Keratinocyte (primary cell): ENCODE measurements at regions not wholly inside any gene's neighbourhood (a gene's known extent, or its start where the extent isn't known, plus 50 kb on each side); places are given as distances from the start of the nearest gene placed in this dataset.

Experiments
- DNase-seq: peaks from one replicate; pipeline ENCODE4 v3.0.0-alpha.2; 2011; ENCODE audit warnings: low read depth, missing footprints, low spot score
- FAIRE-seq: peaks from 2 replicates; lab custom pipeline; 2011; peaks lifted over from hg19 to GRCh38; lab: Jason Lieb, UNC
- H2AFZ ChIP-seq: 2 replicates; pipeline ENCODE4 v1.6.0; 2012; ENCODE audit warnings: low read length, control low read depth, inconsistent platforms; ENCODE audit not compliant: control insufficient read depth
- H3K27ac ChIP-seq: 2 replicates; pipeline ENCODE4 v1.5.1; 2011; ENCODE audit warnings: low read length; ENCODE audit not compliant: control insufficient read depth, insufficient read depth
- H3K27me3 ChIP-seq: 3 replicates; pipeline ENCODE4 v1.6.0; 2011; ENCODE audit warnings: low read length; ENCODE audit not compliant: control insufficient read depth, insufficient read depth; ENCODE audit errors: extremely low read depth
- H3K36me3 ChIP-seq, 2 experiments: 2 replicates in 1 of 2; 3 replicates in 1 of 2; pipeline ENCODE4 v1.5.1; 2011; ENCODE audit warnings: low read length in 2 of 2, mild to moderate bottlenecking in 1 of 2; ENCODE audit not compliant: control insufficient read depth in 2 of 2, insufficient read depth in 2 of 2; ENCODE audit errors: extremely low read depth in 1 of 2
- H3K4me1 ChIP-seq: 3 replicates; pipeline ENCODE4 v1.5.1; 2011; ENCODE audit warnings: low read length; ENCODE audit not compliant: control insufficient read depth, insufficient read depth; ENCODE audit errors: extremely low read depth
- H3K4me2 ChIP-seq: 3 replicates; pipeline ENCODE4 v1.6.0; 2011; ENCODE audit warnings: low read depth, low read length; ENCODE audit not compliant: control insufficient read depth, insufficient read depth; ENCODE audit errors: extremely low read depth
- H3K4me3 ChIP-seq, 3 experiments: fragments of 200-600 bp in 1 of 3; sonication (generic) in 1 of 3; 2 replicates in 2 of 3; 3 replicates in 1 of 3; pipeline ENCODE4 v1.5.1; 2011 to 2016; ENCODE audit warnings: low read length in 3 of 3, mild to moderate bottlenecking in 3 of 3, control low read depth in 2 of 3, inconsistent platforms in 1 of 3, low read depth in 1 of 3, mixed read lengths in 1 of 3, mixed run types in 1 of 3, moderate library complexity in 1 of 3; ENCODE audit not compliant: control insufficient read depth in 2 of 3, insufficient read depth in 2 of 3; ENCODE audit errors: extremely low read depth in 1 of 3
- H3K79me2 ChIP-seq: 2 replicates; pipeline ENCODE4 v1.6.0; 2012; ENCODE audit warnings: low read length; ENCODE audit not compliant: control insufficient read depth, insufficient read depth
- H3K9ac ChIP-seq: 3 replicates; pipeline ENCODE4 v1.6.0; 2011; ENCODE audit warnings: low read length; ENCODE audit not compliant: control insufficient read depth, insufficient read depth; ENCODE audit errors: extremely low read depth
- H3K9me1 ChIP-seq: 3 replicates; pipeline ENCODE4 v1.6.0; 2011; ENCODE audit warnings: low read length; ENCODE audit not compliant: control insufficient read depth, insufficient read depth; ENCODE audit errors: extremely low read depth
- H3K9me3 ChIP-seq: 2 replicates; pipeline ENCODE4 v1.5.1; 2012; ENCODE audit warnings: low read depth, low read length; ENCODE audit not compliant: control insufficient read depth
- H4K20me1 ChIP-seq: 3 replicates; pipeline ENCODE4 v1.6.0; 2011; ENCODE audit warnings: low read length; ENCODE audit not compliant: control insufficient read depth, insufficient read depth; ENCODE audit errors: extremely low read depth
- EZH2 ChIP-seq: IDR thresholded peaks from one replicate; pipeline ENCODE4 v1.6.1; 2012; ENCODE audit warnings: inconsistent platforms, mild to moderate bottlenecking, low read length, moderate library complexity
- dilution Hi-C: fragments of 300-500 bp; cut with MboI; formaldehyde crosslinking; loops from one replicate; pipeline ENCODE4 v1.7.0; 2020; ENCODE audit warnings: low sequenced_read_pairs; ENCODE audit not compliant: extremely low pct_ligation_motif_present
- TF ChIP-seq, protein P1 (sequence below), 3 experiments: IDR thresholded peaks in 1 of 3; conservative IDR thresholded peaks in 1 of 3; optimal IDR thresholded peaks in 1 of 3; 2 replicates in 2 of 3; 3 replicates in 1 of 3; pipeline versions ENCODE3 to v1.5.1; 2011; ENCODE audit warnings: low read length in 3 of 3, mild to moderate bottlenecking in 3 of 3, moderate library complexity in 2 of 3, control low read depth in 1 of 3, inconsistent platforms in 1 of 3; ENCODE audit not compliant: insufficient read depth in 2 of 3; ENCODE audit errors: extremely low read depth in 1 of 3

DNA sequence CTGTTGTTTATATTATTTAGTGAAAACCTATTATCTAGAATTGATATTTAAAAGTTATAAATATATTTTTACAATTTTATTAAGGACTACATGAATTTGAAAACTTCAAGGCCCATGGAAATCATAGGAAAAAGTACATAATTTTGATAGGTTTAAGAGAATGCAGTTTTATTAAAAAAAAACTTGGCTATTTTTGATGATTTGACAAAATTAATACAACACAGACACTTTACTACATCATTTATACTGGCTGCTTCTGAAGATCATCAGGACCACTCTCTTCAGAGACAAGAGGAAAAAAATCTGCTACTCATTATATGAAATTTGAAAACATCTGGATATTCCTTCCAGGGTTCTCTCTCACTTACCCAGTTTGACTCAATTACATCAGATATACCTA lies 637.7 kb downstream of the BCKDHB start:
- dilution Hi-C loops = no loop called here

DNA sequence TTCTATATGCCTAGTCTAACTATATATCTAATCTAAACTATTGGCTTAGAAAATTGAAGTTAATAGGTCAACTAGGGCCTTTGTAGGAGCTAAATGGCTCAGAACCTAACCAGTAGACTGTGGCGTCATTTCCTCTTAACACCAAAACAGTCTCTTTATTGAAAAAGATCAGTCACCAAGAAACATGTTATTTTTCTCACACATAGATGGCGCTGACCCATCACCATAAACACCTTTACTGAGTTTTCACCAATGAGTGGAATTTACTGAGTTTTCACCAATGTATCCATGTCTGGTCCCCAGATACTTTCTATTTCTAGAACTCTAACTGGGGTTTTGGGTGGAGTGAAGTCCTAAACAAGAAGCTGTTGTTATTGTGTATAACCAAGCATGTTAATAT lies 636.0 kb downstream of the BCKDHB start:
- Histone ChIP-seq H3K79me2 (no peaks in the 10 kb centered on the region), H3K27ac (no peak overlapping the region), H3K4me3 (no peak overlapping the region), H2AFZ (no peak overlapping the region), H3K27me3 (no peaks in the 10 kb centered on the region), H3K36me3 (no peaks in the 10 kb centered on the region), H4K20me1 (no peaks in the 10 kb centered on the region), H3K9me1 (no peaks in the 10 kb centered on the region), H3K4me1 (no peaks in the 10 kb centered on the region), H3K9ac (no peak overlapping the region), H3K9me3 (no peaks in the 10 kb centered on the region), H3K4me2 (no peak overlapping the region)
- dilution Hi-C loops = no loop called here
- TF ChIP-seq, protein P1, sequence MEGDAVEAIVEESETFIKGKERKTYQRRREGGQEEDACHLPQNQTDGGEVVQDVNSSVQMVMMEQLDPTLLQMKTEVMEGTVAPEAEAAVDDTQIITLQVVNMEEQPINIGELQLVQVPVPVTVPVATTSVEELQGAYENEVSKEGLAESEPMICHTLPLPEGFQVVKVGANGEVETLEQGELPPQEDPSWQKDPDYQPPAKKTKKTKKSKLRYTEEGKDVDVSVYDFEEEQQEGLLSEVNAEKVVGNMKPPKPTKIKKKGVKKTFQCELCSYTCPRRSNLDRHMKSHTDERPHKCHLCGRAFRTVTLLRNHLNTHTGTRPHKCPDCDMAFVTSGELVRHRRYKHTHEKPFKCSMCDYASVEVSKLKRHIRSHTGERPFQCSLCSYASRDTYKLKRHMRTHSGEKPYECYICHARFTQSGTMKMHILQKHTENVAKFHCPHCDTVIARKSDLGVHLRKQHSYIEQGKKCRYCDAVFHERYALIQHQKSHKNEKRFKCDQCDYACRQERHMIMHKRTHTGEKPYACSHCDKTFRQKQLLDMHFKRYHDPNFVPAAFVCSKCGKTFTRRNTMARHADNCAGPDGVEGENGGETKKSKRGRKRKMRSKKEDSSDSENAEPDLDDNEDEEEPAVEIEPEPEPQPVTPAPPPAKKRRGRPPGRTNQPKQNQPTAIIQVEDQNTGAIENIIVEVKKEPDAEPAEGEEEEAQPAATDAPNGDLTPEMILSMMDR (optimal IDR thresholded peaks at IDR 0.05 in 1 of 3, IDR thresholded peaks at IDR 0.05 in 1 of 3, conservative IDR thresholded peaks at IDR 0.05 in 1 of 3; ENCODE audit: extremely low read depth in 1 of 3, insufficient read depth in 2 of 3, low read length in 3 of 3) = peak in 2 of 3 experiments; percentile 29 to 41
- no peak for TF ChIP-seq EZH2
- DNase-seq (no peak), FAIRE-seq (no peak)

More for the DNA sequence above, 637.7 kb downstream of the BCKDHB start:
- Histone ChIP-seq H3K9me1 (no peaks in the 10 kb centered on the region), H3K36me3 (no peaks in the 10 kb centered on the region), H3K9me3 (no peaks in the 10 kb centered on the region), H3K79me2 (no peaks in the 10 kb centered on the region), H3K4me3 (no peak overlapping the region), H4K20me1 (no peaks in the 10 kb centered on the region), H3K4me1 (no peaks in the 10 kb centered on the region), H3K4me2 (no peak overlapping the region), H3K9ac (no peak overlapping the region), H2AFZ (no peak overlapping the region), H3K27me3 (no peaks in the 10 kb centered on the region), H3K27ac (no peak overlapping the region)
- no peak for FAIRE-seq
- TF ChIP-seq, protein P1 (optimal IDR thresholded peaks at IDR 0.05 in 1 of 3, IDR thresholded peaks at IDR 0.05 in 1 of 3, conservative IDR thresholded peaks at IDR 0.05 in 1 of 3; ENCODE audit: extremely low read depth in 1 of 3, insufficient read depth in 2 of 3, low read length in 3 of 3) = no peak
- no peak for TF ChIP-seq EZH2
- DNase-seq = no peak
